Smooth muscle cell (in vitro differentiated cells): ENCODE measurements at regions not wholly inside any gene's neighbourhood (a gene's known extent, or its start where the extent isn't known, plus 50 kb on each side); places are given as distances from the start of the nearest gene placed in this dataset.

Experiments used
- DNase-seq: peaks from one replicate; lab custom pipeline; 2025; ENCODE audit not compliant: unreplicated experiment; lab: John Stamatoyannopoulos, UW
- H2AFZ ChIP-seq: fragments of 200-600 bp; sonication (generic); 2 replicates; pipeline ENCODE4 v1.6.0; 2016; ENCODE audit warnings: antibody characterized with exemption, low read depth, mild to moderate bottlenecking
- H3F3A ChIP-seq: fragments of 200-600 bp; sonication (generic); 2 replicates; pipeline ENCODE4 v1.6.0; 2017; ENCODE audit warnings: antibody characterized with exemption, low read depth
- H3K27ac ChIP-seq: fragments of 200-600 bp; sonication (generic); 2 replicates; pipeline ENCODE4 v1.5.1; 2016; ENCODE audit warnings: low read depth, mild to moderate bottlenecking
- H3K27me3 ChIP-seq: fragments of 200-600 bp; sonication (generic); 2 replicates; pipeline ENCODE4 v1.6.1; 2016; ENCODE audit warnings: low read depth, mild to moderate bottlenecking
- H3K36me3 ChIP-seq: fragments of 200-600 bp; sonication (generic); 2 replicates; pipeline ENCODE4 v1.5.1; 2016; ENCODE audit warnings: low read depth
- H3K4me1 ChIP-seq: fragments of 200-600 bp; sonication (generic); 2 replicates; pipeline ENCODE4 v1.5.1; 2016; ENCODE audit warnings: low read depth
- H3K4me2 ChIP-seq: fragments of 200-600 bp; sonication (generic); 2 replicates; pipeline ENCODE4 v1.6.0; 2016; ENCODE audit warnings: mild to moderate bottlenecking
- H3K4me3 ChIP-seq: fragments of 200-600 bp; sonication (generic); 2 replicates; pipeline ENCODE4 v1.5.1; 2016; ENCODE audit warnings: mild to moderate bottlenecking
- H3K79me2 ChIP-seq: fragments of 200-600 bp; sonication (generic); 2 replicates; pipeline ENCODE4 v1.6.0; 2016; ENCODE audit warnings: low read depth, mild to moderate bottlenecking
- H3K9ac ChIP-seq: fragments of 200-600 bp; sonication (generic); 2 replicates; pipeline ENCODE4 v1.6.0; 2016; ENCODE audit warnings: low read depth
- H3K9me3 ChIP-seq: fragments of 200-600 bp; sonication (generic); replicated peaks from 2 replicates; pipeline ENCODE4 v1.5.1; 2016; ENCODE audit warnings: low read depth
- H4K20me1 ChIP-seq: fragments of 200-600 bp; sonication (generic); 2 replicates; pipeline ENCODE4 v1.6.0; 2016; ENCODE audit warnings: low read depth
- WGBS: methylation state at CpG from one replicate; pipeline ENCODE4 v1.1.7; 2016; ENCODE audit warnings: low lambda C conversion rate; 5-methylcytosine and 5-hydroxymethylcytosine counted together
- TF ChIP-seq, protein P1 (sequence below): fragments of 200-600 bp; sonication (generic); IDR thresholded peaks from 2 replicates; pipeline ENCODE4 v1.5.1; 2017; ENCODE audit warnings: borderline replicate concordance, mild to moderate bottlenecking, antibody characterized with exemption; ENCODE audit not compliant: insufficient read depth, poor library complexity, severe bottlenecking

- Histone ChIP-seq H3K9me3 (no peaks in the 10 kb centered on the region), H3K27me3 (no peaks in the 10 kb centered on the region), H4K20me1 (no peaks in the 10 kb centered on the region), H3K27ac (no peak overlapping the region), H3K9ac (no peak overlapping the region), H3K79me2 (no peaks in the 10 kb centered on the region), H3K4me2 (no peak overlapping the region), H3F3A (no peaks in the 10 kb centered on the region), H3K4me1 (no peaks in the 10 kb centered on the region), H3K36me3 (no peaks in the 10 kb centered on the region), H2AFZ (no peak overlapping the region), H3K4me3 (no peak overlapping the region)
- DNase-seq, result no peak
- TF ChIP-seq, protein P1, sequence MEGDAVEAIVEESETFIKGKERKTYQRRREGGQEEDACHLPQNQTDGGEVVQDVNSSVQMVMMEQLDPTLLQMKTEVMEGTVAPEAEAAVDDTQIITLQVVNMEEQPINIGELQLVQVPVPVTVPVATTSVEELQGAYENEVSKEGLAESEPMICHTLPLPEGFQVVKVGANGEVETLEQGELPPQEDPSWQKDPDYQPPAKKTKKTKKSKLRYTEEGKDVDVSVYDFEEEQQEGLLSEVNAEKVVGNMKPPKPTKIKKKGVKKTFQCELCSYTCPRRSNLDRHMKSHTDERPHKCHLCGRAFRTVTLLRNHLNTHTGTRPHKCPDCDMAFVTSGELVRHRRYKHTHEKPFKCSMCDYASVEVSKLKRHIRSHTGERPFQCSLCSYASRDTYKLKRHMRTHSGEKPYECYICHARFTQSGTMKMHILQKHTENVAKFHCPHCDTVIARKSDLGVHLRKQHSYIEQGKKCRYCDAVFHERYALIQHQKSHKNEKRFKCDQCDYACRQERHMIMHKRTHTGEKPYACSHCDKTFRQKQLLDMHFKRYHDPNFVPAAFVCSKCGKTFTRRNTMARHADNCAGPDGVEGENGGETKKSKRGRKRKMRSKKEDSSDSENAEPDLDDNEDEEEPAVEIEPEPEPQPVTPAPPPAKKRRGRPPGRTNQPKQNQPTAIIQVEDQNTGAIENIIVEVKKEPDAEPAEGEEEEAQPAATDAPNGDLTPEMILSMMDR, result no peak
- 94% methylated on average over 9 of the region's 9 CpGs for WGBS
Observed at GRCh38 chr14:101113108-101113612, 209.6 kb upstream of the RTL1 start.

DNA sequence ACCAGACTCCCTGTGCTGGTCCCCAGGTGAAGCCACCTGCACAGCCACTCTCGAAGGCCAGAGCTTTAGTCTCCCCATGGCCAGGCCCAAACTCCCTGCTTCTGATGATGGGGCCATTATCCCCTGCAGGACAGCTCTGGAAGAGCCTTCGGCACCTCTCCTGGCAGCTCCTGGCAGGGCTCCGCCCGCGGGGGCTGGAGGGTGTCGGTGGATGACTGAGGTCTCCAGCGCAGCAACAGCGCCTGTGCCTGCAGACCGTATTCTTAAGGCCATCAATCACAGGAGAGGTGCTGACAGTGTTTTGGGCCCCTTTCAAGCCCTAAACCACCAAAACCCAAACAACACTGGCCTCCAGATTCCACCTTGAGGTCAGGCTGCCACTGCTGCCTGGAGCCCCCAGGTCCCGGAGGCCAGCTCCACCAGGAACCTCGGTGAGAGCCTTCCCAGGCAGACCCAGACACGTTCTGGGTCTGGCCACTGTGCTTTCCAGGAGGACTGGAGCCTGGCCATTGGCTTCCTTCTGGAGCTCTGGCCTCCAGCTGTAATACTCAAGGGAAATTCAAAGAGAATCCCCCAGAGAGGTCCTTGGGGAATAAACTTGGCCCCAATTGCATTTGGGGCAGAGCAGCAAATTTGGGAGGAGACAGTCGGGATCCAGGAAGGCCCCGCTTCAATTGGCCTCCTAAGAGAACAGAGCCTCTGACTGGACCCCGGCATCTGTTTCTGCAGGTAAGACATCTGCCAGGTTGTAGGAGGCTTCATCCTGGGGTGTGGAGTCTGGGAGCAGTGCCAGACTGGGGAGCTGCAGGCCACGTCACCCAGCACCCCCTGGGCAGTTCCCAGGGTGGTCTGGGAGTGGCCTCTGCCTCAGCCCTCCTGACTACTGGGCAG, 210.6 kb upstream of the RTL1 start:
- H2AFZ ChIP-seq, result no peak overlapping the region
- H3K4me2 ChIP-seq, result no peak overlapping the region
- DNase-seq, result no peak
- no peak overlapping the region for H3K27ac ChIP-seq
- no peaks in the 10 kb centered on the region for H3F3A ChIP-seq
- no peaks in the 10 kb centered on the region for H3K9me3 ChIP-seq
- no peaks in the 10 kb centered on the region for H4K20me1 ChIP-seq
- no peaks in the 10 kb centered on the region for H3K4me1 ChIP-seq
- no peaks in the 10 kb centered on the region for H3K79me2 ChIP-seq
- no peaks in the 10 kb centered on the region for H3K36me3 ChIP-seq
- H3K9ac ChIP-seq, result no peak overlapping the region
- no peaks in the 10 kb centered on the region for H3K27me3 ChIP-seq
- 84% methylated on average over 16 of the region's 16 CpGs for WGBS
- no peak overlapping the region for H3K4me3 ChIP-seq
- TF ChIP-seq, protein P1, result no peak

DNA sequence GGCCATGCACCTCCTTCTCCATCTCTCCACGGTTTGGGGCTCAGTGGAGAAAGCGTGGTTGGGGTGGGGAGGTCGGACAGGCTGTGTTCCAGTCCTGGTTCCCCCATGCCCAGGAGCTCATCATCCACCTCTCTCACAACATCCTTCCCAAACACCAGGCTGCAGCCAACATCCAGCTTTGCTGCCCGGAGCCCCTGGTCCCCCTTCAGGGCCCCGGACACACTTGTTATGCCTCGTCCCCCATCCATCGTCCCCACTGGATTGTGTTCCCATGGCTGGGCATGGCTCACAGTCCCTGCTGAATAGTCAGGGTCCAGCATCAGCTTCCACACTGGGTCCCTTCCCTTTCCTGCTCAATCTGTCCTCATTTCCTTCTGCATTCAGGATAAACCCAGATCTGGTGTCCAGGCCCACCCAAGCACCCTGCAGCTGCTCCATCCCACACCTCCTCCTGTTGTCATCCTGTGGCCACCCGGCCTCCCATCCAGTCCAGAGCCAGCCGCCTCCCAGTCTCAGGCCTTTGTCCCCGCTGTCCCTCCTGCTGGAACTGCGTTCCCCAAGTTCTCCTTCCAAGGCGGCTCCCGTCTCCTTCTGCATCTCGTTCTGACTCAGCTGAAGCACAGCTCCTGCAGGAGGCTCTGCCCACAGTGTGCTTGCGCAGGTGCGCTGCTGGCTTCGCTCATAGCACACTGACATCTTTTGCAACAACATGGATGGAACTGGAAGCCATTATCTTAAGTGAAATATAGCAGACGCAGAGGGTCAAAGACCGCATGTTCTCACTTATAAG, 211.4 kb upstream of the RTL1 start:
- Histone ChIP-seq H3K4me1 (peaks cover 2% of the 10 kb centered on the region), H3K27me3 (no peaks in the 10 kb centered on the region), H3K9me3 (no peaks in the 10 kb centered on the region), H3K79me2 (no peaks in the 10 kb centered on the region), H3F3A (no peaks in the 10 kb centered on the region), H4K20me1 (no peaks in the 10 kb centered on the region), H3K4me3 (no peak overlapping the region), H3K9ac (no peak overlapping the region), H3K27ac (no peak overlapping the region), H3K4me2 (no peak overlapping the region), H2AFZ (no peak overlapping the region), H3K36me3 (no peaks in the 10 kb centered on the region)
- WGBS, result 95% methylated on average over 18 of the region's 19 CpGs
- TF ChIP-seq, protein P1, result no peak
- no peak for DNase-seq
